GM11168 (cell line): ENCODE measurements at regions not wholly inside any gene's neighbourhood (a gene's known extent, or its start where the extent isn't known, plus 50 kb on each side); places are given as distances from the start of the nearest gene placed in this dataset.

Source experiments
- in situ Hi-C: fragments of 300-500 bp; cut with MboI; formaldehyde crosslinking; loops from one replicate; pipeline ENCODE4 v1.12.0; 2022; ENCODE audit warnings: low sequenced_read_pairs; ENCODE audit not compliant: unreplicated experiment

- in situ Hi-C loops: no loop called here
Measured at GRCh38 chr1:163712321-163712720, 390.6 kb downstream of the NUF2 start.

DNA sequence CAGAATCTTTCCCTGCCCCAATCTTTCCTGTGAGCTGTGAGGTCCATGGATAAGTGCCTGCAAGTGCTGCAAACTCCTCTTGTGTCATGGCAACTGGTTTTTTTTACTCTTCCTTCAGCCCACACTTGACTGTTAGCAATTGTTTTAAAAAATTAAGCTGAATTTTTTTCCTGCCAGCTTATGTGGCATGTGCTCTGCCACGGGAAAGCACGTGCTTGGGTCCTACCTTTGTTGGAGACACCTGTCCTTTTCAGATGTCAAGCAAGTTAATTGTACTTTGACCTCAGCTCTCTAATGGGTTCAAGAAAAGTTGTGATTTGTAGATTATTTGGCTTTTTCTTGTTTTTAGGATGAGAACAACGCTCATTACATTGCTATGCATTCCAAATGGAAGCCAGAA is 398.5 kb downstream of the NUF2 start:
- in situ Hi-C loops: no loop called here

DNA sequence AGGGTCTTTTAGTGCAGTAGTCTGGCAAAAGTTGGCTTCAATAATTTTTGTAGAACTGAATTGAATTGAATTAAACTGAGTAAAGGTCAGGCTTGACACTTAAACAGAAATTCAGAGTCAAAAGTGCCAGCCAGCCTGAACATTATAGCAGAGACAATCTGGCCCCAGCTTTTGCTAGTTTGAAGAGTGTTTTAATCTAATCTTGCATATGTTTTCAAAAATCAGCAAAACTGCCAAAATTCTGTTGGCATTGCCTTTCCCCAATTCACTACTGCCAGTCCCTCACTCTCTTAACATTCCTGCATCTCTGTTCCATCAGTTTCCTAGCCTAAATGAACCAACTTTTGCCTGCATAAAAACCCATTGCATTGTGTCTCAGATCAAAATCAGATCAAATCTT is 403.8 kb downstream of the NUF2 start:
- in situ Hi-C loops: no loop called here

DNA sequence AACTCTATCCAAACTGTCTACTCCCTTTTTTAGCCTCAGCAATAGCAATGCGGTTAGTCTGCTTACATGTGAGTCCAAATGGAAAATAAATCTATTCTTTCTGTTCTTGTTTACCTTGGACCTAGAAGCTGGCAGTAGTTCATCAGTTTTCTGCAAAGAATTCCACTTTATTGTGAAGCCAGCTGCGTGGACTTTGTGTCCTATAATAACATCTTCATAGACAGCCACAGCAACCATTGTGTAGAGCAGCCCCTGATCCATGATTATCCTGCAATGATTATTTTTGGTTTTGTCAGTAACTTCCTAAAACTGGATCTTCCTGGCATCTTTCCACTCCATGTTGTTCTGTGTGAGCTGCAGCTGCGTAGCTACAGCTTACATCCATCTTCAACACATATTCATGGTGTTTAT is 408.7 kb downstream of the NUF2 start:
- in situ Hi-C loops: no loop called here

- in situ Hi-C loops: no loop called here
Measured at GRCh38 chr1:163737261-163737660, 415.5 kb downstream of the NUF2 start.

GRCh38 chr1:163744301-163744887 is 422.6 kb downstream of the NUF2 start:
- in situ Hi-C loops: no loop called here

DNA sequence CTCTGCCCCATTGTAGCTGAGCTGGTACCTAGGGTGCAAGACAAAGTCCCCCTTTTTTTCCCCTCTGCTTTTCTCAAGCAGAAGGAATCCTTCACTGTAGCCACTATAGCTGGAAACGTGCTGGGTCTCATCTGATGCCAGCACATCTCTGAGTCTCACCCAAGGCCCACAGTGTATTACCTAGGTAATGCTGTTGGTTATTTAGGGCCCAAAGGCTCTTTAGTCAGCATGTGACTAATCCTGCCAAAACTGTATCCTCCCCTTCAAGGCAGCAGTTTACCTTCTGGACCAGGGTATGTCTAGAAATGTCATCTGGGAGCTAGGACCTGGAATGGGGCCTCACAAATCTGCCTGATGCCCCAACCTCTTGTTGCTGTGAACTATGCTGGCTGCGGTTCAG is 423.4 kb downstream of the NUF2 start:
- in situ Hi-C loops: no loop called here

DNA sequence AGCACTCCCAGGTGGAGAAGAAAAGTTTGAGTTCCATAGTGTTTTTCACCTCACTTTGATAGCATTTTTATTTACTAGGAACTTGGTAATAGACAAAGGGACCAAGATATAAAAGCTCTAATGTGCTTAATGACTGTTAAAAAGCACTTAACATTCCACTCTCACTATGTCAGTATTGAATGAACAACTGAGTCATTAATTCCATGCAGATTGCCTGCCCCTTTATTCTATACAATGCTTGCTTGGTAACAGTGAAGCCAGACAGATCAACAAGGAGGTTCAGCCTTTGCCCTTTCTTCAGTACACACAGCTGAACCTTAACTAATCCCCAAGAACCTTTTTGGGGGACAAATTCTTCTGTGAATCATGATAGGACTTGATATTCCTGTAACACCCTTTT is 425.5 kb downstream of the NUF2 start:
- in situ Hi-C loops: no loop called here

DNA sequence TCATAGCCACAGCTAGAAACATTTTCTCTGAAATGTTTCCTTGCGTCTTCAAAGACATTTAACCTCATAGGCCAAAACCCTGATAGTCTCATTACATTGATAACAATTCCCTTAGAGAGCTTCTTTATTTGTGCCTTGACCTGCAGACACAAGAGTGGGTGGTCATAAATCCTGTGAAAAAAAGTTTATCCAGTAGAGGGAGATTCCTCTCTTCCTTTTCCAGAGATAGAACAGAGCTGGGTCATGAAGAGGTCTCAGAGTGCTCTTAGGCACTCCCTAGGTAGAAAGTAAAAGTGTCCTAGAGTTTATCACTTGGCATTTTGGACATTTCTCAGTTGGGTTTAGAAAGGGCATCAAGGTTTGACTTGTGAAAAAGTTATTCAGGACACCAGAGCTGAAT is 426.1 kb downstream of the NUF2 start:
- in situ Hi-C loops: no loop called here

DNA sequence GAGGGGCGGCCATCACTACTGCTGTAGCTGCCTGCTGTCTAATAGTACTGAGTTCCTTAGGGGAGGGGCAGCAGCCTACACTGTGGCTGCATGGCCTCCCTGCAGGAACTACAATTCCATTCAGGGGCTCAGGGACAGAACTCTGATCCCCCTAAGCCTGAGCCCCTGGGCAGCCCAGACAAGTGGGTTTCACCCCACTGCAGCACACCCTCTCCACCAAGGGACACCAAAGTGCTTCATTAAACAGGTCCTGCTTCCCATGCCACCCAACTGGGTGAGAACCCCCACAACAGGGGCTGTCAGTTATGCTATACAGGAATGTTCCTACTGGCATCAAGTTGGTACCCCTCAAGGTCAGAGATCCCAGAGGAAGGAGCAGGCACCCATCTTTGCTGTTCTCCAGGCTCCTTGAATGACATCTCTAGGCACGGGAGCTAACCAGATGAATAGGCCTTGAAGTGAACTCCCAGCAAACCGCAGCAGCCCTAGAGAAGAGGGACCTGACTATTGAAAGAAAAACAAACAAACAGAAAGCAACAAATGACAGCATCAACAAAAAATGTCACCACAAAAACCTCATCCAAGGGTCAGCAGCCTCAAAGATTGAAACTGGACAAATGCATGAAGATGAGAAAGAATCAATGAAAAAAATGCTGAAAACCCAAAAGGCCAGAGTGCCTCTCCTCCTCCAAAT is 437.4 kb downstream of the NUF2 start:
- in situ Hi-C loops: no loop called here

- in situ Hi-C loops: no loop called here
Measured at GRCh38 chr1:163761898-163762297, 440.1 kb downstream of the NUF2 start.

DNA sequence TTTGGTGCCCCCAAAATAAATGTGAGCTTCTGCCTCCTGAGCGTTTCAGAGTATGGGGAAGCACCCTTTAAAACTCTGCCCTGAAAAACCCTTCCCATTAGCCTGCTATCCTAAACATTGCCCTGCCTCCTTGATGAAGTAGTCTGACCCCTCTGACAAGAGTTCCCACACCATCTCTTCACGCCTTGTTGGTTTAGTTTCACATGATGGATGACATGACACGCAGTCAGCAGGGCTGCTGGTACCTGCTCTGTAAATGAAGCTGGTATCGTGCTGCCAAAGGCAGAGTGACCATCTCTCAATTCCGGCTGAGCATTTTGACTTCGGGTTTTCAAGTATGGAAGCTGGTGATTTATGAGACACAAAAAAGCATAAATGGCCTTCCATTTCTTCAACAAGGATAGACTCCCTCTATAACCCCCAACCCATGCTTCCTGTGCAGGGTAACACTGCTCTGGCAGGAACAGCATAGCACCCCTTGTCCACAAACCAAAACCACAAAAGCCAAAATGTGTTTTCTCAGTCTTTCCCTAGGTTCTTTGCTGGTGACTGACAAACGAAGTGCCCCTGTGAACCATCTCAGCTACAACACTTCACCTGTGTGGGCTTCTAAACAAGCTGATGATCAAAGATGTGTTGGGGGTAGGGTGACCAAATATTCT is 444.6 kb downstream of the NUF2 start:
- in situ Hi-C loops: no loop called here

DNA sequence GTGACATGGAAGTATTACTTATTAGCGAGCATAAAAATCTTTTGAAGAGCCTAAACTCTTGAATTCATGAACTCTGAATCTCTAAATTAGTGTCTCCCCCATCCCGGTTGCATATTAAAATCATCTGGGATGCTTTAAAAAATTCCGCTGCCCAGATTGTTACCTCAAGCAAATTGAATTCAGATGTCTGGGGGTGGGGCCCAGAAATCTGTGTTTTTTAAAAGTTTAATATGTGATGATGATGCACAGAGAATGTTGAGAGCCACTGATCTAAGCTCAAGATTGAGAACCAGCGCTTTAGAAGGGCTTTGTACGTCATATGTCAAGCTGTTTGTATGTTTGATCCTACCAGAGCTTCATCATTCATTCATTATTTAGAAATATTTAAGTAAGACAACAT is 446.8 kb downstream of the NUF2 start:
- in situ Hi-C loops: no loop called here

- in situ Hi-C loops: no loop called here
Measured at GRCh38 chr1:163770265-163770664, 448.5 kb downstream of the NUF2 start.

DNA sequence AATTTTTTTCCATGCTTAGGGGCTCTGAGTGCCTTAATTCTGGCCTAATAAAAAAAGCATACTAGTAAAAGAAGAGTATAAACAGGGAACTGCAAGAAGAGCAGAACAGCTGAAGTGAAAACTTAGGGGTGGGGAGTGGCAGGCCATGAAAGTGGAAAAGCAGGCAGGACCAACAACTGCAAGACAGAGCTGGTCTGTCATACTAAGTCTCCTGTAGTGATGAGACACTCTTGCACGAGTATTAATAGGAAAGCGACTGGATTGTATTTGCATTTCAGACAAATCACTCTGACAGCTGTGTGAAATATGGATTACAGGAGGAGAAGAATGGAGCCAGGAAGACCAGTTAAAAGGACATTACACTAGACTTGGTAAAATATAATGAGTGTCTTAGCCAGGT is 449.9 kb downstream of the NUF2 start:
- in situ Hi-C loops: no loop called here

DNA sequence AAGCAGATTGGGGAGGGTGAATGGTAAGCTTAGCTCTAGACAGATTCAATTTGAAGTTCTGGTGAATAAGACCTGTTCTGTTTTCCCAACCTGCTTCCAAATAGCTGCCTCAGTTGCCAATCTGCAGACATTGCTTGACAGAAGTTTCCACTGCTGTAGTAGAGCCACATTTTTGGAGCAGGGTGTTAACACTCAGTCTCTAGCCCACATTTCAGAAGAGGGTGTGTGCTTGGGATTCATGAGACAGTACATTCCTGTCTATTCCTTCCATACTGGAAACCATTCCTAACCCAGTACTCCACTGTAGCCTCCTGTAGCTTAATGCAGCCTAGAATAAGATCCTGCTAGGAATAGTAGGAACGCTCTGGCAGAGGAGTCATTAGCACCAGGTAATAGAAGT is 450.5 kb downstream of the NUF2 start:
- in situ Hi-C loops: no loop called here

GRCh38 chr1:163773396-163773795 is 451.6 kb downstream of the NUF2 start:
- in situ Hi-C loops: no loop called here

- in situ Hi-C loops: no loop called here
Measured at GRCh38 chr1:163774401-163774945, 452.7 kb downstream of the NUF2 start.

DNA sequence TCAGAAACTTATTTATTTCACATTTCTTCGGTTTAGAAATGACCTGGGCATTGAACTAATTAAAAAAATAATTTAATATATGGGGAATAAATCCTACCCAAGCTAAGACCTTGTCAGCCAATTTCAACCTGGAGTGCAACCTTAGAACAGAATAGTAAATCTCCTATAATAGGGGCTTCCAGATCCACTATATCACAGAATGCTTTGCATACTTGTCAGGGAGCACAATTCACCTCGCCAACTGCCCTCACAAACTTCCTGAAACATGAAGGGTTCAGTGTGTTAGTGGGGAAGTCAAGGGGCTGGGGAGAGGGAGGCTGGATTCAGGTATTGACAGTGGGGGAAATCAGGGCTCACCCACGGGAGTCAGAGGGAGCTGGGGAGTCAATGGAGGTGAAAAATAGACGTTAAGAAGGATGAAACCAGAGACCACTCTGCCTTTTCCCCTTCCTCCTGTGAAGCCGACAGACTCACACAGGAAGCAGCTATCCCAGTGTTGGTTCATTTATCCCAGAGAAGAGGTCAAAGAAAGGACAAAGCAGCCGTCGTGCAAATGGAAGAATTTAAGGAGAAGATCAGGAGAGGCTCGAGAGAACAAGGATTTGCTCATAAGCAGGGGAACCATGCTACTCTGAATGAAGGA is 453.3 kb downstream of the NUF2 start:
- in situ Hi-C loops: no loop called here

GRCh38 chr1:163777205-163777604 is 455.5 kb downstream of the NUF2 start:
- in situ Hi-C loops: no loop called here

- in situ Hi-C loops: no loop called here
Measured at GRCh38 chr1:163781146-163781545, 459.4 kb downstream of the NUF2 start.
